ENCODE measurements at regions not wholly inside any gene's neighbourhood (a gene's known extent, or its start where the extent isn't known, plus 50 kb on each side); places are given as distances from the start of the nearest gene placed in this dataset.

DNA sequence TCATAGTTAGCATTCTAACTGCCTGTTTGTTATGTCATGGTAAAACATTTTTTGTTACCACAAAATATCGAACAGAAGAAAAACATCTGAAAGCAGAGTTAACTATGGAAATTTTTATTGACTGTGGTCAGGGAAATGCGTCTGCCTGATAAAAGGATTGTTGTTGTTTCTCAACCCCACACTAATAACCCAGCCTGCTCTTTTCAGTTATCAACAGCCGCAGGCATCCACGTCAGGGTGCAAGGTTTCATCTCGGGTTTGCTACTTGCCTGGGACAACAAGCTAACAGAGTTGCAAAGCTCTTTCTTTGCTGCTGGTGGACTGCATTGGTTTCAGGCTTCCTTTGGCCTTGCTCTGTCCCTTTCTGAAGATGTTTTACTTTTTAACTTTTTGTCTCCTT, 969.2 kb downstream of the CDH18 start:
- 9 to 12% methylated on average over 5 of the region's 5 CpGs for WGBS, 2 donors
- Histone ChIP-seq H3K27ac (ENCODE audit: low read depth in 1 of 2, low read length in 2 of 2) (no peak overlapping the region), H3K36me3 (ENCODE audit: control insufficient read depth in 1 of 2, insufficient read depth in 2 of 2, low read length in 1 of 2) (no peaks in the 10 kb centered on the region), H3K4me1 (ENCODE audit: control insufficient read depth in 1 of 2, insufficient read depth in 2 of 2, low read length in 2 of 2) (no peaks in the 10 kb centered on the region), H3K9me3 (ENCODE audit: control insufficient read depth, low read length) (no peaks in the 10 kb centered on the region), H3K4me3 (ENCODE audit: low read length in 2 of 2) (no peak overlapping the region), H3K27me3 (ENCODE audit: control insufficient read depth in 1 of 2, insufficient read depth in 2 of 2, low read length in 1 of 2) (no peaks in the 10 kb centered on the region)
- DNase-seq = no peak
- intact Hi-C loops (cut with DNase I) = no loop called here
- ATAC-seq (ENCODE audit: low FRiP score) = no peak

DNA sequence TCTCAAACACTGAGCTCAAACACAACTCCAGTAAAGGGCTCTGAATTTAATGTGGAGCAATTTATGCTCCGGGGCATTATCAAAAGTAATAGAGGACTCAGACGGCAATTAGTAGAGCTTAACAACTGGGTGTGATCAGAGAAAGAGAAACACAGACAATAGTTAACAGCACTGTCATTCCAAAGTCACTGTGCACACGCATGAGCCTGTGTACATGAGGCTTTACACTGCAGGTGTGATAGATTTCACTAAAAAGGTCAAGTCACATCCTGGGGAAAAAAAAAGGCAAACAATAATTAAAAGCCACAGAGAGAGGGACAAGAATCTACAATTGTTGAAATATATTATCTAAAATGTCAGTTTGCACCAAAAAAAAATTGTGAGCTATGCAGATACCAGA, 956.5 kb downstream of the CDH18 start:
- H3K9me3 ChIP-seq (ENCODE audit: control insufficient read depth, low read length) = no peaks in the 10 kb centered on the region
- no peaks in the 10 kb centered on the region for H3K4me1 ChIP-seq (ENCODE audit: control insufficient read depth in 1 of 2, insufficient read depth in 2 of 2, low read length in 2 of 2)
- DNase-seq (no peak), ATAC-seq (ENCODE audit: low FRiP score) (no peak)
- no peaks in the 10 kb centered on the region for H3K27me3 ChIP-seq (ENCODE audit: control insufficient read depth in 1 of 2, insufficient read depth in 2 of 2, low read length in 1 of 2)
- H3K27ac ChIP-seq (ENCODE audit: low read depth in 1 of 2, low read length in 2 of 2) = no peak overlapping the region
- intact Hi-C loops (cut with DNase I) = no loop called here
- 71 to 76% methylated on average over 3 of the region's 3 CpGs for WGBS, 2 donors
- H3K4me3 ChIP-seq (ENCODE audit: low read length in 2 of 2) = no peak overlapping the region
- H3K36me3 ChIP-seq (ENCODE audit: control insufficient read depth in 1 of 2, insufficient read depth in 2 of 2, low read length in 1 of 2) = no peaks in the 10 kb centered on the region

DNA sequence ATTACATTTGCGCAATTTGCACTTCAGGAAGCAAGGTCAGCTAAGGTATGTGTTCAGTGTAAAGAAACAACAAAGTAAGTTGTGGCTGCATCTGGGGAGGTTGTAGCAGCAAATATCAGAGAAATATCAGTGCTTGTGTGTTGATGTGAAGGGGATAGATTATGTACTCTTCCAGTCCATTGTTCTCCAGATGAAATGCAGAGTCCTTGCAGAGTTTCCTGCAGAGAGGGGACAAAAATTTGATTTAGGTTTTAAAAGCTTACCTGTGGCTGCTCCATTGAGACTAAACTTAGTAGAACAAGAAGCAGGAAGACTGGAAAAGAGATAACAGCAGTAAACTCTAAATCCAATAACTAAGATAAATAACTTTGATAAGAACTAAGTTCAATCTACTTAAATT, 952.2 kb downstream of the CDH18 start:
- Histone ChIP-seq H3K9me3 (ENCODE audit: control insufficient read depth, low read length) (no peaks in the 10 kb centered on the region), H3K4me3 (ENCODE audit: low read length in 2 of 2) (no peak overlapping the region), H3K36me3 (ENCODE audit: control insufficient read depth in 1 of 2, insufficient read depth in 2 of 2, low read length in 1 of 2) (no peaks in the 10 kb centered on the region), H3K27ac (ENCODE audit: low read depth in 1 of 2, low read length in 2 of 2) (no peak overlapping the region), H3K27me3 (ENCODE audit: control insufficient read depth in 1 of 2, insufficient read depth in 2 of 2, low read length in 1 of 2) (no peaks in the 10 kb centered on the region), H3K4me1 (ENCODE audit: control insufficient read depth in 1 of 2, insufficient read depth in 2 of 2, low read length in 2 of 2) (no peaks in the 10 kb centered on the region)
- DNase-seq (no peak), ATAC-seq (ENCODE audit: low FRiP score) (no peak)
- intact Hi-C loops (cut with DNase I) = no loop called here
- 0 to 61% methylated on average over 1 of the region's 1 CpG for WGBS, 2 donors

DNA sequence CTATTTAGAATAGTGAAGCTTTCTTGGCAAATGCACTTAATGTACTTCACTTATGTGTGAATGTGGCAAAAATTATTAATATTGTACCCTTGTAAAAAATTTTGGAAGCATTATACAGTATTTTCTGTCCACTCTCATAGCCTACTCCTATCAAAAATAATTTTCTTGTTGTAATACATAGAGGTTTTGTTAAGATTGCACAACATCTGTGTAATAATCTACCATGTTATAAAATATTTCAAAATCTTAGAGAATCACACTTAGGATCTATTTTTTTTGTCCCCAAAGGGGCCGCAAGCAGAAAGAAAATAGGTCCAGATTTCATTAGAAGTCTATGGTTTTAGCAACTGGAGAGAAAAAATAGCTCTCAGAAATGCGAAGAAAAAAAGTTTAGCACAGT, 945.9 kb downstream of the CDH18 start:
- ATAC-seq (ENCODE audit: low FRiP score) (no peak), DNase-seq (no peak)
- H3K4me3 ChIP-seq (ENCODE audit: low read length in 2 of 2) = no peak overlapping the region
- H3K27ac ChIP-seq (ENCODE audit: low read depth in 1 of 2, low read length in 2 of 2) = no peak overlapping the region
- H3K9me3 ChIP-seq (ENCODE audit: control insufficient read depth, low read length) = no peaks in the 10 kb centered on the region
- H3K27me3 ChIP-seq (ENCODE audit: control insufficient read depth in 1 of 2, insufficient read depth in 2 of 2, low read length in 1 of 2) = no peaks in the 10 kb centered on the region
- intact Hi-C loops (cut with DNase I) = no loop called here
- peaks cover 0 to 3% of the 10 kb centered on the region in 2 donors for H3K36me3 ChIP-seq (ENCODE audit: control insufficient read depth in 1 of 2, insufficient read depth in 2 of 2, low read length in 1 of 2)
- 72 to 82% methylated on average over 2 of the region's 2 CpGs for WGBS, 2 donors
- H3K4me1 ChIP-seq (ENCODE audit: control insufficient read depth in 1 of 2, insufficient read depth in 2 of 2, low read length in 2 of 2) = no peaks in the 10 kb centered on the region

DNA sequence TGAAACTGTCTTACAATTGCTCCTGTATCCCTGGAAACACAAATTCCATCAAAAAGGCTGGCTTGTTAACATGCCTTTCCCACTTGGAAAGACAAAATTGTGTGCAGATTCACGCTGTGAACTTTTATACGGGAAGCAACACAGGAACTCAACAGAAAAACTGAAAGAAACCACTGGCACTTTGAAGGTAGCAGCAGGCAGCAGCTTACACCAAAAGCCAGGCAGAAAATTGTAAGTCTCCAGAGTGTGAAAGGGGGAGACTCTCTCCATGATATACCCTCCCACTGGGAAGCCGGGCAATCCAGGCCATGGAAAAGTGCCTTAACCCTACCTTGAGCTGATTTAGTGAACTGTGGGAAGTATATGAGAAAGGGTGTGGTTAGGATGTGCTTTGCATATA, 943.7 kb downstream of the CDH18 start:
- no peaks in the 10 kb centered on the region for H3K4me1 ChIP-seq (ENCODE audit: control insufficient read depth in 1 of 2, insufficient read depth in 2 of 2, low read length in 2 of 2)
- intact Hi-C loops (cut with DNase I) = no loop called here
- peaks cover 2% of the 10 kb centered on the region for H3K9me3 ChIP-seq (ENCODE audit: control insufficient read depth, low read length)
- H3K27me3 ChIP-seq (ENCODE audit: control insufficient read depth in 1 of 2, insufficient read depth in 2 of 2, low read length in 1 of 2) = no peaks in the 10 kb centered on the region
- no peak for ATAC-seq (ENCODE audit: low FRiP score)
- WGBS, 2 donors = 52 to 56% methylated on average over 3 of the region's 3 CpGs
- no peak for DNase-seq
- peaks cover 0 to 3% of the 10 kb centered on the region in 2 donors for H3K36me3 ChIP-seq (ENCODE audit: control insufficient read depth in 1 of 2, insufficient read depth in 2 of 2, low read length in 1 of 2)
- no peak overlapping the region for H3K27ac ChIP-seq (ENCODE audit: low read depth in 1 of 2, low read length in 2 of 2)
- H3K4me3 ChIP-seq (ENCODE audit: low read length in 2 of 2) = no peak overlapping the region

DNA sequence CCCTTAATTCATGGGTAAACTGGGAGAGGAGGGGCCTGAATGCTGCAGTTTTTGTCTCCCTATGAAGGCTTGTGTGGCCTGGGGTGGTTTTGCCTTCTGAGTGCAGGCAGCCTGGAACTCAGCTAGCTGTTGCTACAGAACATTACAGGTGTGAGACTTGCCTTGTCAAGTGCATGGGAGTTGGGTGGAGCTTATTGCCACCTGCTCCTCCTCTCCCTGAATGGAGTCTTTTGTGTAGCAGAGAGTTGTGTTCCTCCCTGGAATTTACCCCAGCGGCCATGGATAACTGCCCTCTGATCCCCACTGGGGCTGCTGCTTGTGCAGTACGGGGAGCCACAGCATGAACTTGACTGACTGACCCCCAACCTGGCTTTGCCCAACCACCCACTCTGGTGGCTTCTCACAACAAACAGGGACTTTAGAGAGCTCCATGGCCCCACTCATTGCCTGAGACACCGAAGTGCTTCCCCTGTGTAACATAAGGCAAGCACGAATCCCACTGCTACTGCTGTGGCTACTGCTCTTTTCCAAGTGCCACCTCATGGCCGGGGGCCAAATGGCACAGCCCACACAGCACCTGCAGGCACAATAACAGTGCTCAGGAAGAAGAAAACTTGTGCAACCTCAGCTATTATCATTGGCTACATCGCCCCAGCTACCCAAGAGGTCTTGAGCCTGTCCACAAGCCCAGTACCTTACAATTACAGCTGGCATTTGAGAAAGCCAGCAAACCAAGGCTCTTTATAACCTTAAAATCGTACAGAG, 942.9 kb downstream of the CDH18 start:
- WGBS, 2 donors = 60 to 61% methylated on average over 7 of the region's 7 CpGs
- H3K36me3 ChIP-seq (ENCODE audit: control insufficient read depth in 1 of 2, insufficient read depth in 2 of 2, low read length in 1 of 2) = peaks cover 0 to 3% of the 10 kb centered on the region in 2 donors
- intact Hi-C loops (cut with DNase I) = no loop called here

DNA sequence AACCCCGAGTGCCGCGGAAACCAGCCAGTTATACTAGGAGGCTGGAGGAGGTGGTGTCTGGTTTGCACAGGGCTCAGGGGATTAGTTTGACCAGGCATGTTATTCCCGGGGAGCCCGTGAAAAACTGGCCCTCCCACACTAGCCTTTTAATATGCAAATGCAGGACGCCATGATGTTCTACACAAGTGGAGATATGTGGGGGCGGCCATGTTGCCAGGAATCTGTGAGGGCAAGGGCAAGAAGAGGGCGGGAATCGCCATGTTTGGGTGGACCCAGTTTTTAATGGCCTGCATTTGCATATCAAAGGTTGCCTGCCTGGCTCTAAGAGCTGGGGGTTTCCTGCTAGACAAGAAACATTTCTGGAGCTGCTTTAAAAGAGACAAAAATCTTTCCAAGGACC, 940.7 kb downstream of the CDH18 start:
- Histone ChIP-seq H3K9me3 (ENCODE audit: control insufficient read depth, low read length) (peaks cover 2% of the 10 kb centered on the region), H3K27me3 (ENCODE audit: control insufficient read depth in 1 of 2, insufficient read depth in 2 of 2, low read length in 1 of 2) (no peaks in the 10 kb centered on the region), H3K27ac (ENCODE audit: low read depth in 1 of 2, low read length in 2 of 2) (no peak overlapping the region), H3K4me1 (ENCODE audit: control insufficient read depth in 1 of 2, insufficient read depth in 2 of 2, low read length in 2 of 2) (no peaks in the 10 kb centered on the region), H3K36me3 (ENCODE audit: control insufficient read depth in 1 of 2, insufficient read depth in 2 of 2, low read length in 1 of 2) (peaks cover 0 to 2% of the 10 kb centered on the region in 2 donors), H3K4me3 (ENCODE audit: low read length in 2 of 2) (no peak overlapping the region)
- intact Hi-C loops (cut with DNase I) = no loop called here
- DNase-seq (no peak), ATAC-seq (ENCODE audit: low FRiP score) (no peak)
- 84 to 90% methylated on average over 9 of the region's 9 CpGs for WGBS, 2 donors

More for the DNA sequence above, 942.9 kb downstream of the CDH18 start:
- no peak overlapping the region for H3K27ac ChIP-seq (ENCODE audit: low read depth in 1 of 2, low read length in 2 of 2)
- no peak for DNase-seq
- H3K9me3 ChIP-seq (ENCODE audit: control insufficient read depth, low read length) = peaks cover 2% of the 10 kb centered on the region
- ATAC-seq (ENCODE audit: low FRiP score) = peak; percentile 26
- H3K4me3 ChIP-seq (ENCODE audit: low read length in 2 of 2) = no peak overlapping the region
- no peaks in the 10 kb centered on the region for H3K27me3 ChIP-seq (ENCODE audit: control insufficient read depth in 1 of 2, insufficient read depth in 2 of 2, low read length in 1 of 2)
- no peaks in the 10 kb centered on the region for H3K4me1 ChIP-seq (ENCODE audit: control insufficient read depth in 1 of 2, insufficient read depth in 2 of 2, low read length in 2 of 2)

DNA sequence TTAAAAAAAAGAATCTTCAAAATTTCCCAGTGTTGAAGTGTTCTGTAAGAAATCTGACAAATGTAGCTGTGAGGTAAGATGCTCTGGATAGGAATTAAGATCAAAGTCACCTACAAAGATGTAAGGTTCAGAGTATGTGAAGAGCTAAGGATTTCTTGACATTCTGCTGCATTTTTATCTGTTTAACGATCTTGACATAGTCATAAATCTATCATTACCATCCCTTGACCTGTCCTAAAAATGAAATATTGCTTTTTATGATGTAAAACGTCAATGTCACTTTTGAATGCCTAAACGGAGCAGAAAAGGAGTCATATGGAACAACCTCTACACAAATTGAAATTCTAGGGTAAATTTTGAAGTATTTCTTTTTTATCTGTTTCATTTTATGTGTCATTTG, 939.3 kb downstream of the CDH18 start:
- Histone ChIP-seq H3K36me3 (ENCODE audit: control insufficient read depth in 1 of 2, insufficient read depth in 2 of 2, low read length in 1 of 2) (no peaks in the 10 kb centered on the region), H3K27ac (ENCODE audit: low read depth in 1 of 2, low read length in 2 of 2) (no peak overlapping the region), H3K4me3 (ENCODE audit: low read length in 2 of 2) (no peak overlapping the region), H3K4me1 (ENCODE audit: control insufficient read depth in 1 of 2, insufficient read depth in 2 of 2, low read length in 2 of 2) (no peaks in the 10 kb centered on the region), H3K27me3 (ENCODE audit: control insufficient read depth in 1 of 2, insufficient read depth in 2 of 2, low read length in 1 of 2) (no peaks in the 10 kb centered on the region), H3K9me3 (ENCODE audit: control insufficient read depth, low read length) (peaks cover 5% of the 10 kb centered on the region)
- DNase-seq = no peak
- ATAC-seq (ENCODE audit: low FRiP score) = no peak
- intact Hi-C loops (cut with DNase I) = no loop called here
- 28 to 43% methylated on average over 3 of the region's 3 CpGs for WGBS, 2 donors

DNA sequence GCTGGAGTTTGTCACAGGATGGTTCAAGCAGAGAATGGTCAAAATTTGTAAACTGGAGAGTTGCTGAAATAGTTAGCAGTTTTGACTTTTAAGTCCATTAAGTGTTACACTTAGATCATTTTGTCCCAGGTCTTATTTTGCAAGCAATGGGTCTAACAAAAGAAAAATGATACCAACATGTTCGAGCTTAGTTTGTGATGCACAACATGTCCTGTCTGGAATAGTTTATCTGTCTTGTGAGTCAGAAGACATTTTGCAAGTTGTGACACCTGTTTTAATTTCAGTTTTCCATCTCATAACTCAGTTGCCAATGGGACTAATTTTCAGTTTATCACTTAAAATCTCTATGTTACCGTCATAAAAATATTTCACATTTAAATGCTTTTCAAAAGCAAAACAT, 929.8 kb downstream of the CDH18 start:
- H3K4me3 ChIP-seq (ENCODE audit: low read length in 2 of 2) = no peak overlapping the region
- no peaks in the 10 kb centered on the region for H3K36me3 ChIP-seq (ENCODE audit: control insufficient read depth in 1 of 2, insufficient read depth in 2 of 2, low read length in 1 of 2)
- H3K27me3 ChIP-seq (ENCODE audit: control insufficient read depth in 1 of 2, insufficient read depth in 2 of 2, low read length in 1 of 2) = no peaks in the 10 kb centered on the region
- H3K4me1 ChIP-seq (ENCODE audit: control insufficient read depth in 1 of 2, insufficient read depth in 2 of 2, low read length in 2 of 2) = no peaks in the 10 kb centered on the region
- no peak for ATAC-seq (ENCODE audit: low FRiP score)
- no peak for DNase-seq
- WGBS, 2 donors = 84% methylated on average over 2 of the region's 2 CpGs
- intact Hi-C loops (cut with DNase I) = no loop called here
- no peak overlapping the region for H3K27ac ChIP-seq (ENCODE audit: low read depth in 1 of 2, low read length in 2 of 2)
- H3K9me3 ChIP-seq (ENCODE audit: control insufficient read depth, low read length) = peaks cover 4% of the 10 kb centered on the region

Measured in aorta (tissue), 5 donors.